Skin epidermis (tissue), 12 donors: ENCODE measurements at regions not wholly inside any gene's neighbourhood (a gene's known extent, or its start where the extent isn't known, plus 50 kb on each side); places are given as distances from the start of the nearest gene placed in this dataset.
"Not testable (repeated sequence)": the region's sequence is repeated elsewhere in the genome, so short reads cannot be mapped to it uniquely, and the experiment has no call there.

Experiments used
- H3K27ac ChIP-seq, 21 experiments: fragments of 200-600 bp; sonication (generic) in 11 of 21; one replicate each; pipeline ENCODE4 v1.5.0; 2020; ENCODE audit warnings: mild to moderate bottlenecking in 3 of 21, inconsistent platforms in 2 of 21, moderate library complexity in 2 of 21
- H3K4me3 ChIP-seq, 7 experiments: fragments of 200-600 bp; sonication (generic) in 2 of 7; one replicate each; pipeline ENCODE4 v1.5.0; 2020; ENCODE audit warnings: inconsistent platforms in 2 of 7, mild to moderate bottlenecking in 2 of 7, moderate library complexity in 1 of 7

DNA sequence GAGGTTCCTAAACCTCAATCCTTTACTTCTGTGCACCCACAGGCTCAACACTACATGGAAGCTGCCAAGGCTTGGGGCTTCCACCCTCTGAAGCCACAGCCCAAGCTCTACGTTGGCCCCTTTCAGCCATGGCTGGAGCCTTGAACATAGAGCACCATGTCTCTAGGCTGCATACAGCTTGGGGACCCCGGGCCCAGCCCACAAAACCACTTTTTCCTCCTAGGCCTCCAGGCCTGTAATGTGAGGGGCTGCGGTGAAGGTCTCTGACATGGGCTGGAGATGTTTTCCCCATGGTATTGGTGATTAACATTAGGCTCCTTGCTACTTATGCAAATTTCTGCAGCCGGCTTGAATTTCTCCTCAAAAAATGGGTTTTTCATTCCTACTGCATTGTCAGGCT lies 179.4 kb upstream of the C21orf91 start:
- not testable (repeated sequence) for H3K4me3 ChIP-seq, H3K27ac ChIP-seq

DNA sequence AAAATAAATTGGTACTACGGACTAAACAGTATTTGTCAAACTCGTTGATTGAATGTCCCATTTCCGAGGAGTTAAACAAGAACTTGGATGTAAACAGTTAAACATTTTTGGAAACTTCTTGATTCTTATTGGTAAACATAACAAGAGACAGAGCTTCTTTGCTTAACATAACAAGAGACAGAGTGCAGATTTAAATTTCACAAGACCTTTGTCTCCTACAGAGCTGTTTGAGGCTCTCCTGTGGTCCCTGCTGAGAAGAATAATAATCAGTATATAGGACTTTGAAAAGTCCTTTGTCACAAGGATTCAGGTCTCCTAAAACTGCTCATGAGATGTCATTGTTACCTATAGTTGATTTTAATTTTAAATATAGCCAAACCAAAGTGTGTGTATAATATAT lies 170.6 kb upstream of the C21orf91 start:
- H3K27ac ChIP-seq: no peak overlapping the region
- no peak overlapping the region for H3K4me3 ChIP-seq

DNA sequence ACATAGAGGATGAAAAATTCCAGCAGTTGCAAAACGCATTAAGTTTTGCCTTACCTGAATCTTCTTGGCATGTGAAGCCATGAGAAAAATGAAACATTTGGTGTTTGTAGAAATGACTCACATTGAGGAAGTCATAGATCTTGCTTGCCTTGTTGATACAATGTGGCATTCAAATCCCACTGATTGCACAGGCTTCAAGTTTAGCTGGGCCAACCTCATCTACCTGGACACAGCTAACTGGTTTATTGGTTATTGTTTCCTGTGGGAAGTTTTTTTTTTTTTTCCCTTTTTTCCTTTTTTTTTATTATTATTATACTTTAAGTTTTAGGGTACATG lies 168.9 kb upstream of the C21orf91 start:
- Histone ChIP-seq H3K27ac (no peak overlapping the region), H3K4me3 (no peak overlapping the region)

DNA sequence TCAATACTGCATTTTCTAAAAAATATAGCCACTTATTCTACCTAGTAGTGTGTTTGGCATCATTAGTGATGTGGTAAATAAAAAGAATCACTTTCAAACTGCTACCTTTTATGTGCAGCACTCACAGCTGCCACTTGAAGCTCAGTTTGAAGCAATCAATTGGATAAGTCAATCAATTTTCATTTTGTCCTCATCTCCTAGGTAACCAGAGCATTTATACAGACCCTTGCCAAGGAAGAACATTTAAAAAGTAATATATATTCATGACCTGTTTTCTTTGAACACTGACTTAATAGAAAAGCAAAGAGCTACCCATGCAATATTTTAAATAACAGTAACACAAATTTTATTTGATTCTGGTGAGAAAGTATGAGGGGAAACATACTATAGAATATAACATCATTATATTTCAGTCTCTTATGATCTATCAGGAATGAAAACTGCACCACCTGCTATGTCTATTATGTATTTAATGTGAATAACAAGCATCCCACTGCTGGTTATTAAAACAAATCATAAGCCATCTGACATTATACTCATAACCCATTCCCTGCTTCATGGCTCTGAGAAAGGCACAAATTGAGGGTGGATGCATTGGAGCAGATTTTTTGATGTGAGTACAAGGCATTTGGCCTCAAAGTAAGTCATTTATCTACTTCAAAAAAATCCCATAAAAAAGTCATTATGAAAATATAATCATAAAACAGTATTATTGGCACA lies 168.4 kb upstream of the C21orf91 start:
- H3K4me3 ChIP-seq: no peak overlapping the region

DNA sequence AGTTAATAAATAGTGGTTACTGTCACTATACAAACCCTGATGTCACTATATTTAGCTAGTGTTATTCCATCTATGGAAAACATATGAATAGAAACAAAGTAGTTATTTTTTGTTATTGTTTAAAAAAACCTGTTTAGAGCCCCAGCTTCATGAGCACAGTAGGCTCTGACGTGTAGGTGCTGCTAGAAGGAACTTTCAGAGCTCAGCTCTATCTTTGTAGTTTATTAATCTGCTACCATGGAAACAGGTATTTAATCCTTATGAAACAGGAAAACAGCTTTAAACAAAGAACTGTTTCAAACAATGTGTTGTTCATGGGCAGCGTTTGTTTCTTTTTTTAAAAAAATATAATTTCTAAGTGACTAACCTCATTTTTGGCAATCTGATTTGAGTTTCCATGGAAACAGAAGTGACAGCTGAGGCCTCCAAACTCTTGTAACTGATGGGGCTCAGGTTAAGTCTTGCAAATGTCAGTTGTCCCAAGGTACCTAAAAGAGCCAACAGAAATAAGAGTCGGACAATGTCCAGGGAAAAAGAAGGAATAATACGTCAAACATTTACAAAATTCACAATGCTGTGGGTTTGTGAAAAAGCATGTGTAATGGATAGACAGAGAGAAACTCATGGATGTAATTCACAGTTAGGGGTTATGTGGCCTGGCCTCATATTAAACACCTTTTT lies 162.0 kb upstream of the C21orf91 start:
- no peak overlapping the region for H3K27ac ChIP-seq
- no peak overlapping the region for H3K4me3 ChIP-seq

More for the DNA sequence above, 168.4 kb upstream of the C21orf91 start:
- H3K27ac ChIP-seq: no peak overlapping the region

DNA sequence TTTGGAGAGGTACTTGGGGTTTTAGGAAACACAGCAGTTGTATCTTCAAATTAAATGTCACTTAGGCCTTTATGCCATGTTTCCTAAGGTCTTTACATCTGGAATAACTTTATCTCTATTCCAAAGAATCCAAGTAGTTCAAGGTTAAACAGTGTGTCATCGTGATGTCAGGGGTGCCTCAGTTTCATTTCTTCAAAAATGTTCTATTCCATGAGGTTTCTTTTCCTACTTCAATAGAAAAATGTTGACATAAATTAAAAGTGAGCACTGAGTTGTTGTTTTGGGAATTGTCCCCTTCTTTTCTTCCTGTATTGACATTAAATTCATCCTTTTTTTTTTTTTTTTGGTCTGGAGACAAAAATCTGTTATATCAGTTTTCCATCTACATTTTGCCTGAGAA lies 160.6 kb upstream of the C21orf91 start:
- H3K27ac ChIP-seq: no peak overlapping the region

DNA sequence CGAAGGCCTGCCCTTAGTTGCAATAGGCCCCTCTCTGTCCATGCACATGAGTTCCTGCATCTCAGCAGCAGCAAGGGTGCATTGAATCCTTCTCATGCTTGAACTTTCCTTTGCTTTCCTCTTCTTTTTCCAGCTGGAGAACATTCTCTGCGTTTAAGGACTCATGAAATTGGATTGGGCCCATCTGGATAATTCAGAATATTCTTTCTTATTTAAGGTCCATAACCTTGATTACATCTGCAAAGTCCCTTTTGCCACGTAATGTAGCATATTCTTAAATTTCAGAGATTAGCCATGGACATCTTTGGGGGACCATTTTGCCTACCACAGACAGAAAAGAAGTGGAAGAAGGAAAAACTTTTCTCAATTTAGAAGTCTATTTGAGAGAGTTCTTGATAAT lies 159.7 kb upstream of the C21orf91 start:
- H3K4me3 ChIP-seq: no peak overlapping the region
- no peak overlapping the region for H3K27ac ChIP-seq

More for the DNA sequence above, 160.6 kb upstream of the C21orf91 start:
- H3K4me3 ChIP-seq: no peak overlapping the region

DNA sequence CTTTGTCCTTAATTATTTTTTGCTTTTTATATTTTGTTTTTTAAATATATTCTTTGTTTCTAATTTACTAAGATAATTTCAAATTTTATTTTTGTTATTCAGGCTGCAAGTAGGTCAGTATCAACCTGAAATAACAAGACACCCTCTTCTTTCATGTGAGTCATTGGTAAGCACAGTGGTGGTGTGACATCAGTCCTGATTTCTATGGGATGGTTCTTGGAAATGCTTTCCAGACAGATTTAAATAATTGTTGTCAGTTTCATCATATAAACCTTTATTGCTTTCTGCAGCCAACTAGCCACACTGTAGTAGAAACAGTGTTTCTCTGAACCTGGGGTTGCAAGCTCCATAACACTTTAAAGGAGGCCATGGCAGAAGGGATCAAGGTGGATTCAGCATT lies 157.5 kb upstream of the C21orf91 start:
- no peak overlapping the region for H3K27ac ChIP-seq
- no peak overlapping the region for H3K4me3 ChIP-seq

DNA sequence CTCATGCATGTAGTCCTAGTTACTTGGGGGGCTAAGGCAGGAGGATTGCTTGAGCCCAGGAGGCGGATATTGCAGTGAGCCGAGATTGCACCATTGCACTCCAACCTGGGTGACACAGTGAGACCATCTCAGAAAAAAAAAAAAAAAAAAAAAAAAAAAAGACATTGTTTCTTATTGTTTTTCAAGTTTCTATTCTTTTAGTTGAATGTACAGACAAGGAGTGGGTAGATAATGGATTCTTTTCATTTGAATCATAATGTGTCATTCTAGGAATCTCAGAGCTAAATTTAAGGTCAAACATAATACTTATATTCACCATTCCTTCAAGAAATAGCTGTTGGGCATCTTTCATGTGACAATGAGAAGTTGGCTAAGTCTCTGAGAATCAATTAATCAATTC lies 157.0 kb upstream of the C21orf91 start:
- H3K4me3 ChIP-seq: no peak overlapping the region
- no peak overlapping the region for H3K27ac ChIP-seq

DNA sequence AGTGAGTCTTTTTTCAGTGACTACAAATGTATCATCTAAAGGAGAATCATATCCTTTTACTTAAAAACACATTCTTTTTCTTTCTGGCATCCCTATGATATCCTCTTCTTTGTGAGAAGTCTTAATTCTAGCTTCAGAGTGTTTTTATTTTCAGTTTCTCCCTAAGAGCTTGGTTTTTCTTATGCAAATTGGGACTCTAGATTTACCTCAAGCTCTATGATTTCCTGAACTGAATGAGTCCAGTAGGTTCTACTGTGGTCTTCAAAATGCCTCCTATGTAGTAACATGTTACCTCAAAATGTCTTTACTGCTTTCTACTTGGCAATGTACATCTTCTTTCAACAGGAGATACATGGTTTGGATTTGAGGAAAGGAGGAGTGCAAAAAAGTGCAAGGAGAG lies 148.2 kb upstream of the C21orf91 start:
- H3K4me3 ChIP-seq: no peak overlapping the region
- no peak overlapping the region for H3K27ac ChIP-seq

DNA sequence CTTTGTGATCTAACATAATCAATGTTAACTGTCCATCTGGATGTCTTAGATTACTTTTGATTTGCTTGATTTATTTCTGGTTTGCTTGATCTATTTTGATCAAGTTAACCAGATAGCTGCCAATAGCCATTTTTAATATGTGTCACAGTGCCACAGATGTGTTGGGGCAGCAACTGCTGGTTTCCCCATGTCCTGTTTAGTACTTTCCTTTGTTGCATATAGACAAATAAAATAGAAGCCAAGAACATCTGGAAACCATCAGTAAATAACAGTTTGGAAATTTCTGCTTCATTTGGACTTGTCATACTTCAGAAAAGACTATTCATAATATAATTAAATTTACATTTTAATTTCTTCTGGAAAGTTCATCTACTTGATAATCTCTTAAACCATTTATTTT lies 145.6 kb upstream of the C21orf91 start:
- H3K4me3 ChIP-seq: no peak overlapping the region
- no peak overlapping the region for H3K27ac ChIP-seq

DNA sequence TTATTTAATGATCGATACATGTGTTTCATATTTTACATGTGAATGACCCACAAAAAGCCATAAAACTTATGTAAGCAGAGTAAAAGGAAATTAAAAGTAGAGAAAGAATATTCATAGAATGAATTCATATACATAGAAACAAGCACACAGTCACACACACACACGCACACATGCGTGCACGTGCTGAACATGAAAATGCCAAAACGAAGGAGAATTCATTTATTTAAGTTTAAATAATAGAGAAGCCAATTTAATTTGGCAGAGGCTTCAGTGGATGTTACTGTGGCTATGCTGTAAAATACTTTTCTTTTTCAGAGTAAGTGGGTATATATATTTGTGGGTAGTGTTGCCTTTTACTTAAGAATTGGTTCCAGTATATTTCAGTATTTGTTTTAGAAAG lies 145.0 kb upstream of the C21orf91 start:
- Histone ChIP-seq H3K27ac (no peak overlapping the region), H3K4me3 (no peak overlapping the region)

DNA sequence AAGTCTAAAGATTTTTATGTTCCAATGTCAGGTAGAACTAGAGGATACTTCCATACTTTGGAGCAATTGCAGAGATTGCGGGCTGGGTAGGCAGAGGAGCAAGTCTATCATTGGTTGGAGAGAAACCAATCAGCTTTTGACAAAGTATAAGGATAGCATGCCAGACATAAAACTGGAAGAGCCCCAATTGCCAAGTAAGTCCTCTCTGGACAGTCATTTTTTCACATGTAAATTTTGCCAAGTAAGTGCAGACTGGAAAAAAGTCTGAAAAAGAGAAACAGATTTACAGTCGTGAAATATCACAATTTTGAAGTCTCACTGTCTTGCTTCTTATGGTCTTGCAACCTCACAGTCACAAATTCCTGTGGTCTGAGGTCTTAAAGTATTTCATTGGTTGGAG lies 131.4 kb upstream of the C21orf91 start:
- Histone ChIP-seq H3K27ac (no peak overlapping the region), H3K4me3 (no peak overlapping the region)

DNA sequence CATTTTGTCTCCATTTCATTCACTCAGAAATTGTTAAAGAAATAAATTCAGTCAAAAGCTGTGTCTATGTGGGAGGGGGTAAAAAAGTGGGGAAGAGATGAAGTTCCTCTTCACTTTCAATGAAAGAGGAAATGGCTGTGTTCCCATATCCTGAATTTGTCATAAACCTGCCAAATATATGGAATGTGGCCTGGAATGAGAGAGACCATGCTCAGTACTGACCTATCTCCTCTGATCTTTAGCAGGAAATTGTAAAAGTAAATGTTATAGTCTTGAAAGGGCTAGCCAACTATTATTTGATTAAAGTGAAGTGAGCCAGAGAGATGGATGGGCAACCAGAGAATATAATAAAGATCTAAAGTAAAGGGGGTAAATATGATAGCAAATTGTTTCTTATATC lies 130.3 kb upstream of the C21orf91 start:
- no peak overlapping the region for H3K27ac ChIP-seq
- no peak overlapping the region for H3K4me3 ChIP-seq

DNA sequence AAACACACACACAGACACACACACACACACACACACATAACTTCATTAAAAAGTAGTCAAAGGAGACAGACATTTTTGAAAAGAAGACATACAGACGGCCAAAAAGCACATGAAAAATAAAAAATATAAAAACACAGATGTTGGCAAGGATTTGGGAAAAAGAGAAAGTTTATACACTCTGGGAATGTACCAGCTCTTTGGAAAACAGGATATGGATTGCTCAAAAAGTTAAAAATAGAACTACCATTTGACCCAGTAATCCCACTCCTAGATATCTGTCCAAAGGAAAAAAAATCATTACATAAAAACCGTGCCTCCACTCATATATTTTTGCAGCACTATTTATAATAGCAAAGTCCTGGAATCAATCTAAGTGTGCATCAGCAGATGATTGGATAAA lies 128.4 kb upstream of the C21orf91 start:
- Histone ChIP-seq H3K4me3 (no peak overlapping the region), H3K27ac (no peak overlapping the region)

DNA sequence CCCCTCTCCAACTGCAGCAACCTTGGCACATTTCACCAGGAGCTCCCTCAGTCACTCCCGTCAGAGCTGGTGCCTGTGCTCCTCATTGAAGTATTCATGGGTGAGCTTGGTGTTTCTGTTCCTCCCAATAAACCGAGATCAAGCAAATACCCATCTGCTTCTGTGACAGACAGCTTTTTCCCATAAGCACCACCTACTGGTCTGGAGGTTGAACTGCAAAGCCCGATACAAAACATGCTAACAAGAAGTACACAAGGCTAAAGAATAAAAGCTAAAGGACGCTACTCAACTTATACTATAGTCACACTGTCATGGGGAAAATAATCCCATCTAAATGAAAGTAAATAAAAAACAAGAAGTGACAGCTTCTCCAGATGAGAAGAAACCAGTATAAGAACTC lies 111.9 kb upstream of the C21orf91 start:
- Histone ChIP-seq H3K27ac (no peak overlapping the region), H3K4me3 (no peak overlapping the region)

DNA sequence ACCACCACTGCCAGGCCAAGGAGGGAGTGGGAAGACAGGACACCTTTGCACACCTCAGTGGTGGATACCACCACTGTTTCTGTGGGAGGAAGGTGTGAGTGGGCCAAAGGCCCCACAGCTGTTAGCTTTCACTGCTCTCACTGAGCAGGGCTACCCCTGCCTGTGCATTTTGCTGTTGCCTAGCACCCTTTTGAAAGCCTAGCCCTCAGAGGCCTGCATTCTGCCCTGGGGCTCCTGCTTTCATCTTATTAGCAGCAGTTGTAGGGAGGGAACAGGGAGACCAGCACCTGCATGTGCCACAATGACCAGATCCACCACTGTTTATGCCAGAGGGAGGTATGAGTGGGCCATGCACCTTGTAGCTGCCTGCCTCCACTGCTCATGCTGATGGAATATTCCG lies 110.9 kb upstream of the C21orf91 start:
- no peak overlapping the region for H3K27ac ChIP-seq
- no peak overlapping the region for H3K4me3 ChIP-seq

DNA sequence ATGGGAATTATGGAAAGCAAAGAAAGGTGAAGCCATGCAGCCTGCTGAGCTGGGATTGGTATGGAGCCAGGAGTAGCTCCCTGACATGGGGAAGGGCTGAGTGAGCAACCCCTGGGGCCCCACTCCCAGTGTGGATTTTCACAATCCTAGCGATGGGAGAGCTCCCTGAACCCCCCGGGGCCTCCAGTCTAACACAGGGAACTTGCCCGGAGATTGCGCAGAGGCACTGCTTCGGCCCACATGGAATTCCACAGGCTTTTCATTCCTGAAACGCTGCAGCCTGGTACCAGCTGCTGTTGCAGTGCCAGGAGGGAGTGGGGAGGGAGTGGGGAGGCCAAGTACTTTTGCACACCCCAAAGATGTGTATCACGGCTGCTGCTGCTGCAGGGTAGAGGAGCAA lies 110.4 kb upstream of the C21orf91 start:
- Histone ChIP-seq H3K4me3 (no peak overlapping the region), H3K27ac (no peak overlapping the region)

DNA sequence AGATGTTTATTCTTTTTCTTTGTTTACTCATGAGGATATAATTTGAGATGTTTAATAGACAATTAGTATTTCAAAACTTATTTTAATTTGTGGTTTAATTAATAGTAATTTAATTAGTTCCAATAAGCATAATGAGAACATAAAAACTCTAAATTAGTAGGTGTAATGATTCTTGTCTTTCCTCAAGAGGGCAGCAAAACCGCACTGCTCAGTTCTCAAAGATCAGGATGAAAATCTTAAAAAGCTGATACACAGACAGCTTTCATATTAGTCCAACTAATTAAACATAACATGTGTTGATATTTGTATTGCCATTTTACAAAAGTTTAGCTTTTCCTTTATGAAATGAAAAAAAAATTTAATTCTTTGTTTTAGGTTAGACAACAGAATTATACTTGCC lies 106.7 kb upstream of the C21orf91 start:
- Histone ChIP-seq H3K27ac (no peak overlapping the region), H3K4me3 (no peak overlapping the region)

DNA sequence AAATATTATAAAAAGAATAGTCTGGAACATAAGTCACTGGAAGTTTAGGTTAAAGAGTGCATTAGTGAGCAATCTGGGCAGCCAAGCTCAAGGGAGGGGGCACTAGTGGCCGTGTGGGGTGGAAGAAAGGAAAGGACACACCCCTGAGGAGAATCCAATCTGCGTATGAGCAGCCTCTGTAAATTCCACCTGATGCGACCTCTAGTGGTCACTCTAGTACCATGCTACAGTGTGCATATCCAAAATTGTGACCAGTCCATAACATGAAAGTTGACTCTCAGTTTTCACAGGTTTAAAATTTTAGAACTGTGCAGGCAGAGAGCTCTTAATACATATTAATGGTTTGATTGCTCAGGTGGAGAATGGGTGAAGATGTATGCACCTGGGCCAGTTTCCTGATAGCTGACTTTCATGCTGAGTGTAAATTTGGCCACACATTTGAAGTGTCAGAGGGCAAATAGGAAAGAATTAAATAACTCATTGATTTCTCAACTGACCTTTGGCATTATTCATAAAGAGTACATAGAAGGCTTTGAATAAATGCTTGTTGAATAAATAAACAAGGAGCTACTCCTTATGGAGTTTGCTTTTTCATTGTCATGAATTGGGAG lies 105.9 kb upstream of the C21orf91 start:
- H3K4me3 ChIP-seq: no peak overlapping the region

More for the DNA sequence above, 105.9 kb upstream of the C21orf91 start:
- no peak overlapping the region for H3K27ac ChIP-seq
